Body of pancreas (tissue), 4 donors: ENCODE measurements at regions not wholly inside any gene's neighbourhood (a gene's known extent, or its start where the extent isn't known, plus 50 kb on each side); places are given as distances from the start of the nearest gene placed in this dataset.

Experiments
- ATAC-seq: fragments of 150-250 bp; one replicate; pipeline ENCODE4 v1.9.1; 2016
- DNase-seq, 4 donors: peaks; one replicate each; pipeline ENCODE4 v3.0.0-alpha.2; 2019
- H3K27ac ChIP-seq, 4 donors: fragments of 200-600 bp; sonication (generic); 1 replicate in 3 of 4; 2 replicates in 1 of 4; pipeline versions ENCODE4 v1.5.1 to v1.6.1; 2016 to 2019; ENCODE audit warnings: mild to moderate bottlenecking in 1 of 4, mixed read lengths in 1 of 4, moderate library complexity in 1 of 4
- H3K27me3 ChIP-seq, 2 donors: fragments of 200-600 bp; sonication (generic); one replicate each; pipeline ENCODE4 v1.6.0; 2016; ENCODE audit warnings: mild to moderate bottlenecking in 1 of 2
- H3K36me3 ChIP-seq, 2 donors: fragments of 200-600 bp; sonication (generic); replicated peaks in 1 of 2; 2 replicates each; pipeline ENCODE4 v1.5.1; 2016; ENCODE audit warnings: low read depth in 2 of 2; ENCODE audit not compliant: insufficient read depth in 1 of 2
- H3K4me1 ChIP-seq: fragments of 200-600 bp; sonication (generic); one replicate; pipeline ENCODE4 v1.6.0; 2016
- H3K4me3 ChIP-seq, 2 donors: fragments of 200-600 bp; sonication (generic); 1 replicate in 1 of 2; 2 replicates in 1 of 2; pipeline ENCODE4 v1.5.1; 2016 to 2019
- H3K9me3 ChIP-seq, 3 donors: fragments of 200-600 bp; sonication (generic); 1 replicate in 2 of 3; 2 replicates in 1 of 3; pipeline ENCODE4 v1.5.1; 2016
- POLR2A ChIP-seq, 3 donors: fragments of 450-650 bp; IDR thresholded peaks; one replicate each; pipeline ENCODE4 v1.6.1; 2016; ENCODE audit warnings: antibody characterized with exemption in 3 of 3, mild to moderate bottlenecking in 2 of 3
- WGBS, 2 donors: methylation state at CpG; one replicate each; pipeline ENCODE4 v1.1.5; 2017; 5-methylcytosine and 5-hydroxymethylcytosine counted together
- intact Hi-C: fragments of 100-400 bp; cut with DNase I; formaldehyde crosslinking; loops from one replicate; pipeline ENCODE4 v1.15.1; 2023
- TF ChIP-seq, protein P1 (sequence below), 7 experiments: fragments of 450-650 bp in 4 of 7; fragments of 200-600 bp in 3 of 7; sonication (generic) in 3 of 7; IDR thresholded peaks; one replicate each; pipeline ENCODE4 v1.5.1; 2016 to 2019; ENCODE audit warnings: antibody characterized with exemption in 7 of 7

DNA sequence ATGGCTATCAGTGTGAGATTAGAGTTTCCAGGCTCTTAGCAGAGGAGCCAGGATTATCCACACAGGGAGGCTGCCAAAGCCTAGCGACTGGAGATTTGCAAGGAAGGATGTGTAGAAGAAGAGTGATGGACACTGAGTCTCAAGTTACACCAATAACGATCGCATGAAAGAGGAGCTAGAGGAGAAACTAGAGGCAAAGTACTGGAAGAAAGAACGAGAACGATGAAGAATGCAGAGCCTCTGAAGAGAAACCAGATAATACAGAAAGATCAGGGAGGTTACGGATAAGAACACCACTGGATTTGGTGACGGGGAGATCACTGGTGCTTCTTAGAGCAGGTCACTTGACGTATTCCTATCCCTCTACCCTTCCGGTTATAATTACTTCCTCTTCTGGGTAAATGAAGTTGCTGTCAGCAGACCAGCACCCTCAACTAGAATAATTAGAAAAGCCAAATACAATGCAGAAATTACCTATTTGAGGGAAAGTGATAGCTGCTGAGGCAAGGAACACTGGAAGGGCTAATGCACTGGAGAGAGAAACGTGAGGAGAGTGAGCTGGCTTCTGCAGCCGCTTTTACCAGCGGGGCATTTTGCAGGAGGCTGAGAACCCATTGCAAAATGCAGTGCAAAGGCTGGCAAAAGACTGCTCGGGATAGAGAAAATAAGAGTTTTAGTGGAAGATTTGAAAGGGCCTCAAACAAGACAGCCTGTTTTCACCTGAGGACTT, 93.1 kb upstream of the HIF1A start:
- DNase-seq (no peak), ATAC-seq (no peak)

DNA sequence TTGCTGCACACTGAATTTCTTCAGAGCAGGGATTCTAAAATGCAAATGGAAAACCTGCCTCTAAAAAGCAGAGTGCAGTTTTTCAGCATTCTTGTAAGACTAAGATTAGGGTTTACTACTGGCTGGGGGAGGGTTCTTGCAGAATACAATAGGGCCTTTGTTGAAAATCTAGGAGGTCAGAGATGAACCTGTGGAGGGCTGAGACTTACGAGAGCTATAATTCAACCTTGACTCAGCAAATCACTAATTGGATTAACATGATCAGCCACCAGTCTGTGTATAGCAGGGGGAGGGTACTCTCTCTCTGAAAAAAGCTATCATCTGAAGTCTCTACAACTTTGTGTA, 92.6 kb upstream of the HIF1A start:
- no peak overlapping the region for H3K4me3 ChIP-seq
- peak overlapping the region in 3 of 4 donors; percentile 15 to 64 (median 55) for H3K27ac ChIP-seq
- peak; percentile 78 for ATAC-seq

More for the DNA sequence above, 93.1 kb upstream of the HIF1A start:
- intact Hi-C loops: no loop called here
- peak in 1 of 3 donors; percentile 16 for TF ChIP-seq POLR2A (IDR thresholded peaks at IDR 0.05)
- TF ChIP-seq, protein P1, sequence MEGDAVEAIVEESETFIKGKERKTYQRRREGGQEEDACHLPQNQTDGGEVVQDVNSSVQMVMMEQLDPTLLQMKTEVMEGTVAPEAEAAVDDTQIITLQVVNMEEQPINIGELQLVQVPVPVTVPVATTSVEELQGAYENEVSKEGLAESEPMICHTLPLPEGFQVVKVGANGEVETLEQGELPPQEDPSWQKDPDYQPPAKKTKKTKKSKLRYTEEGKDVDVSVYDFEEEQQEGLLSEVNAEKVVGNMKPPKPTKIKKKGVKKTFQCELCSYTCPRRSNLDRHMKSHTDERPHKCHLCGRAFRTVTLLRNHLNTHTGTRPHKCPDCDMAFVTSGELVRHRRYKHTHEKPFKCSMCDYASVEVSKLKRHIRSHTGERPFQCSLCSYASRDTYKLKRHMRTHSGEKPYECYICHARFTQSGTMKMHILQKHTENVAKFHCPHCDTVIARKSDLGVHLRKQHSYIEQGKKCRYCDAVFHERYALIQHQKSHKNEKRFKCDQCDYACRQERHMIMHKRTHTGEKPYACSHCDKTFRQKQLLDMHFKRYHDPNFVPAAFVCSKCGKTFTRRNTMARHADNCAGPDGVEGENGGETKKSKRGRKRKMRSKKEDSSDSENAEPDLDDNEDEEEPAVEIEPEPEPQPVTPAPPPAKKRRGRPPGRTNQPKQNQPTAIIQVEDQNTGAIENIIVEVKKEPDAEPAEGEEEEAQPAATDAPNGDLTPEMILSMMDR (IDR thresholded peaks at IDR 0.05): no peak
- no peaks in the 10 kb centered on the region for H3K9me3 ChIP-seq
- H3K4me1 ChIP-seq: peaks cover 26% of the 10 kb centered on the region
- no peaks in the 10 kb centered on the region for H3K36me3 ChIP-seq
- H3K27me3 ChIP-seq: no peaks in the 10 kb centered on the region
- 57 to 63% methylated on average over 13 of the region's 13 CpGs for WGBS, 2 donors
- no peak overlapping the region for H3K4me3 ChIP-seq
- H3K27ac ChIP-seq: peak overlapping the region in 3 of 4 donors; percentile 15 to 64 (median 55)

DNA sequence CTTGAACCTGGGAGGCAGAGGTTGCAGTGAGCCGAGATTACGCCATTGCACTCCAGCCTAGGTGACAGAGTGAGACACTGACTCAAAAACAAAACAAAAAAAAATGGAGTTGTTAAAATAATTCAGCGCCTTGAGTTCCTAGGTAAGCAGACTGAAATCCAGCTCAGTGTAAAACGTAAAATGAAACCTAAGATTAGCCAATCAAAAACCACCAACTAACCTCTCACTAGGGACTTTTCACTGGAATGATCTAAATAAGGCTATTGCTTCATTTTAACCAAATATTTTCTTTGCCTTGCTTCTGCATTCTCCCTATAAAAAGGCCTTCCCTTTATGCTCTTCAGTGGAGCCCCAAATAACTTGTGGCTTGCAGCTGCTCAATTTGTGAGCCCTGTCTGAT, 91.6 kb upstream of the HIF1A start:
- no peaks in the 10 kb centered on the region for H3K27me3 ChIP-seq
- no peak for DNase-seq
- no peaks in the 10 kb centered on the region for H3K36me3 ChIP-seq
- intact Hi-C loops: no loop called here
- no peaks in the 10 kb centered on the region for H3K9me3 ChIP-seq
- WGBS, 2 donors: 89 to 91% methylated on average over 4 of the region's 4 CpGs
- TF ChIP-seq, protein P1 (IDR thresholded peaks at IDR 0.05): no peak
- TF ChIP-seq POLR2A (IDR thresholded peaks at IDR 0.05): no peak
- no peak for ATAC-seq
- H3K4me3 ChIP-seq: no peak overlapping the region
- peaks cover 34% of the 10 kb centered on the region for H3K4me1 ChIP-seq
- no peak overlapping the region for H3K27ac ChIP-seq

More for the DNA sequence above, 92.6 kb upstream of the HIF1A start:
- no peaks in the 10 kb centered on the region for H3K9me3 ChIP-seq
- TF ChIP-seq, protein P1 (IDR thresholded peaks at IDR 0.05): no peak
- TF ChIP-seq POLR2A (IDR thresholded peaks at IDR 0.05): no peak
- 24 to 26% methylated on average over 1 of the region's 1 CpG for WGBS, 2 donors
- H3K36me3 ChIP-seq: no peaks in the 10 kb centered on the region
- H3K27me3 ChIP-seq: no peaks in the 10 kb centered on the region
- no peak for DNase-seq
- peaks cover 29% of the 10 kb centered on the region for H3K4me1 ChIP-seq
- intact Hi-C loops: no loop called here

DNA sequence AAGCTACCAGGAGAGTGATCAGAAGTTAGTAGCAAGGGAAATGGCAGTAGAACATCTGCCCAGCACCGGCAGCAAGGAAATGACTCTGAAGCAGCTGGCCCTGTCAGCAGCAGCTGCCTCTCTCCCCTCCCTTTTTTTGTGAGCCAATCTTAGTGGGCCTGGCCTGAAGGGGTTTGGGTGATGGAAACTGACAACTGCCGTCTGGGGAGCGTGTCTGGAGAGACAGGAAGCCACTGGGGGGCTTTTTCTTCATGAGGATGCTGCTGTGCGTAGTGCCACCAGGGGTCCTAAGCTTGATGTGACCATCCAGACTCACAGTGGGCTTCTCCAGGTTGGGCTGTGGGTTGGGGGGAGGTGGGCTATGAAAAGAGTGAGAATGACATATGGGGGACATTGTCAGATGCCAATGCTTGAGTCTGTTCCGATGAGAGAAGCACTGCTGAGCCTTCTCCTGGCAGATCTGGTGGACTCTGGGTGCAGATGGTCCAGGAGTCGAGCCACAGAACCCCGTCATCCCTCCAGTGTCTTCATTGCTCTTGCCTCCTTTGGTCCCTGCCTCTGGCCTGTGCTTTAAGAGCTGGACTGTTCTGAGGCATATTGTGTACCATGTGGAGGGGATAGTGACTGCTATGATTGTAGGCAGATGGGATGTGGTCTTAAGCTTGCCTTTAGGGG, 87.6 kb upstream of the HIF1A start:
- 85 to 88% methylated on average over 7 of the region's 7 CpGs for WGBS, 2 donors
- peaks cover 24% of the 10 kb centered on the region for H3K4me1 ChIP-seq
- no peak overlapping the region for H3K4me3 ChIP-seq
- no peaks in the 10 kb centered on the region for H3K36me3 ChIP-seq
- H3K27ac ChIP-seq: no peak overlapping the region
- no peaks in the 10 kb centered on the region for H3K27me3 ChIP-seq
- ATAC-seq (no peak), DNase-seq (no peak)
- no peaks in the 10 kb centered on the region for H3K9me3 ChIP-seq
- no peak for TF ChIP-seq POLR2A (IDR thresholded peaks at IDR 0.05)
- TF ChIP-seq, protein P1 (IDR thresholded peaks at IDR 0.05): no peak
- intact Hi-C loops: no loop called here
